ENCODE measurements at regions not wholly inside any gene's neighbourhood (a gene's known extent, or its start where the extent isn't known, plus 50 kb on each side); places are given as distances from the start of the nearest gene placed in this dataset.

GRCh38 chr13:33757713-33758112, 60.2 kb upstream of the RFC3 start:
- H3K27me3 ChIP-seq, result no peaks in the 10 kb centered on the region
- H3K4me1 ChIP-seq, result no peaks in the 10 kb centered on the region
- DNase-seq (ENCODE audit: low spot score in 2 of 2), result no peak
- H3K9me3 ChIP-seq, result no peaks in the 10 kb centered on the region
- H3K4me3 ChIP-seq, result no peak overlapping the region
- TF ChIP-seq EP300 (IDR thresholded peaks at IDR 0.05), result no peak
- TF ChIP-seq CTCF (IDR thresholded peaks at IDR 0.05), result no peak
- no peak for TF ChIP-seq POLR2A (IDR thresholded peaks at IDR 0.05)
- 77 to 85% methylated on average over 2 of the region's 2 CpGs for WGBS, 2 donors
- no peaks in the 10 kb centered on the region for H3K36me3 ChIP-seq
- H3K27ac ChIP-seq, result no peak overlapping the region

GRCh38 chr13:33758113-33758512, 59.8 kb upstream of the RFC3 start:
- Histone ChIP-seq H3K9me3 (no peaks in the 10 kb centered on the region), H3K4me1 (no peaks in the 10 kb centered on the region), H3K4me3 (no peak overlapping the region), H3K27me3 (no peaks in the 10 kb centered on the region), H3K36me3 (no peaks in the 10 kb centered on the region), H3K27ac (no peak overlapping the region)
- DNase-seq (ENCODE audit: low spot score in 2 of 2), result no peak
- TF ChIP-seq CTCF (IDR thresholded peaks at IDR 0.05) (no peak), POLR2A (IDR thresholded peaks at IDR 0.05) (no peak), EP300 (IDR thresholded peaks at IDR 0.05) (no peak)

- no peak overlapping the region for H3K27ac ChIP-seq
- H3K4me3 ChIP-seq, result no peak overlapping the region
- WGBS, 2 donors, result 41% methylated on average over 6 of the region's 6 CpGs
- H3K4me1 ChIP-seq, result no peaks in the 10 kb centered on the region
- H3K36me3 ChIP-seq, result no peaks in the 10 kb centered on the region
- H3K9me3 ChIP-seq, result no peaks in the 10 kb centered on the region
- no peak for DNase-seq (ENCODE audit: low spot score in 2 of 2)
- no peaks in the 10 kb centered on the region for H3K27me3 ChIP-seq
- TF ChIP-seq EP300 (IDR thresholded peaks at IDR 0.05), result no peak
- TF ChIP-seq POLR2A (IDR thresholded peaks at IDR 0.05), result no peak
- no peak for TF ChIP-seq CTCF (IDR thresholded peaks at IDR 0.05)
Observed at GRCh38 chr13:33761740-33762139, 56.2 kb upstream of the RFC3 start.

- H3K4me1 ChIP-seq, result no peaks in the 10 kb centered on the region
- WGBS, 2 donors, result 80 to 86% methylated on average over 2 of the region's 2 CpGs
- TF ChIP-seq CTCF (IDR thresholded peaks at IDR 0.05) (no peak), POLR2A (IDR thresholded peaks at IDR 0.05) (no peak), EP300 (IDR thresholded peaks at IDR 0.05) (no peak)
Observed at GRCh38 chr13:33763021-33763420, 54.9 kb upstream of the RFC3 start.

GRCh38 chr13:33764716-33765115, 53.2 kb upstream of the RFC3 start:
- no peak for DNase-seq (ENCODE audit: low spot score in 2 of 2)
- Histone ChIP-seq H3K27ac (no peak overlapping the region), H3K4me3 (no peak overlapping the region), H3K27me3 (no peaks in the 10 kb centered on the region), H3K9me3 (no peaks in the 10 kb centered on the region), H3K36me3 (no peaks in the 10 kb centered on the region), H3K4me1 (no peaks in the 10 kb centered on the region)
- TF ChIP-seq EP300 (IDR thresholded peaks at IDR 0.05) (no peak), CTCF (IDR thresholded peaks at IDR 0.05) (no peak)
- 92 to 94% methylated on average over 3 of the region's 3 CpGs for WGBS, 2 donors

More at GRCh38 chr13:33763021-33763420, 54.9 kb upstream of the RFC3 start:
- DNase-seq (ENCODE audit: low spot score in 2 of 2), result no peak
- Histone ChIP-seq H3K4me3 (no peak overlapping the region), H3K9me3 (no peaks in the 10 kb centered on the region), H3K36me3 (no peaks in the 10 kb centered on the region), H3K27me3 (no peaks in the 10 kb centered on the region), H3K27ac (no peak overlapping the region)
